ENCODE measurements at regions not wholly inside any gene's neighbourhood (a gene's known extent, or its start where the extent isn't known, plus 50 kb on each side); places are given as distances from the start of the nearest gene placed in this dataset.

- 100% methylated on average over 2 of the region's 3 CpGs for WGBS (ENCODE audit: insufficient coverage)
- ChIA-PET CTCF (no interaction called here), POLR2A (interaction anchor here (0.6 kb wide), 1 partner anchor 14 kb away, joined by 5 read pairs; no protein-coding TSS in a partner anchor)
- H3K27me3 ChIP-seq (replicated peaks in 2 of 5; ENCODE audit: control insufficient read depth in 4 of 5, insufficient read depth in 5 of 5, low read length in 4 of 5): no peaks in the 10 kb centered on the region
- no peak for DNase-seq
- H3K4me1 ChIP-seq (ENCODE audit: control extremely low read depth in 1 of 4, control insufficient read depth in 4 of 4, insufficient read depth in 4 of 4, low read length in 3 of 4): no peaks in the 10 kb centered on the region
- no peaks in the 10 kb centered on the region for H3K36me3 ChIP-seq (ENCODE audit: control insufficient read depth in 4 of 4, insufficient read depth in 4 of 4, low read length in 3 of 4)
- no peaks in the 10 kb centered on the region for H3K9me3 ChIP-seq (ENCODE audit: control extremely low read depth in 1 of 5, control insufficient read depth in 4 of 5, insufficient read depth in 2 of 5, low read depth in 1 of 5, low read length in 4 of 5)
- H3K27ac ChIP-seq (ENCODE audit: insufficient read depth in 1 of 2, low read depth in 1 of 2, low read length in 2 of 2, poor library complexity in 1 of 2, severe bottlenecking in 2 of 2): no peak overlapping the region
- no peak overlapping the region for H3K4me3 ChIP-seq (ENCODE audit: control insufficient read depth in 1 of 7, extremely low read depth in 1 of 7, insufficient read depth in 4 of 7, low read depth in 2 of 7, low read length in 6 of 7)
These were observed 191.9 kb downstream of the MDFIC start for GRCh38 chr7:115113776-115114175.

DNA sequence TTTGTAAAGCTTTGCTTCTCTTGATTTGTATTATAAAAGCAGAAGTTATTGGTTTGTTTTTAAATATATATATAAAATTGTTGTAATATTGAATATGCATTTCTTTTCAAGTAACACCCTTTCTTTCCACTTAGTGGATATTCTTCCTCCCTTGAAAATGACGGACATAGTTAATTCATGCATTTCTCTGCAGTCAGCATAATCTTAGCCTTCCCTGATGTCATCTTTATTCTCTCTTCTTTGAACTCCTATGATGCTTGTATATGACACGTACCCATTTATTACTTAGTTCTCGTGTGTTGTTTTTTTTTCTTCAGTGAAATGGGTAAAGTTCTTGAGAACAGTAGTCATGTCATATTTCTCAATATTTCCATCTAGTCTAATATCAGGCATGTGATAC is 191.2 kb downstream of the MDFIC start:
- CTCF ChIA-PET: interaction anchor here (1.2 kb wide), 1 partner anchor 20 kb away, joined by 3 read pairs; no protein-coding TSS in a partner anchor
- 71% methylated on average over 1 of the region's 3 CpGs for WGBS (ENCODE audit: insufficient coverage)
- DNase-seq: no peak
- Histone ChIP-seq H3K4me3 (ENCODE audit: control insufficient read depth in 1 of 7, extremely low read depth in 1 of 7, insufficient read depth in 4 of 7, low read depth in 2 of 7, low read length in 6 of 7) (no peak overlapping the region), H3K27ac (ENCODE audit: insufficient read depth in 1 of 2, low read depth in 1 of 2, low read length in 2 of 2, poor library complexity in 1 of 2, severe bottlenecking in 2 of 2) (no peak overlapping the region), H3K36me3 (ENCODE audit: control insufficient read depth in 4 of 4, insufficient read depth in 4 of 4, low read length in 3 of 4) (no peaks in the 10 kb centered on the region), H3K4me1 (ENCODE audit: control extremely low read depth in 1 of 4, control insufficient read depth in 4 of 4, insufficient read depth in 4 of 4, low read length in 3 of 4) (no peaks in the 10 kb centered on the region), H3K27me3 (replicated peaks in 2 of 5; ENCODE audit: control insufficient read depth in 4 of 5, insufficient read depth in 5 of 5, low read length in 4 of 5) (no peaks in the 10 kb centered on the region), H3K9me3 (ENCODE audit: control extremely low read depth in 1 of 5, control insufficient read depth in 4 of 5, insufficient read depth in 2 of 5, low read depth in 1 of 5, low read length in 4 of 5) (no peaks in the 10 kb centered on the region)
- POLR2A ChIA-PET: no interaction called here

GRCh38 chr7:115110523-115110922 is 188.6 kb downstream of the MDFIC start:
- Histone ChIP-seq H3K36me3 (ENCODE audit: control insufficient read depth in 4 of 4, insufficient read depth in 4 of 4, low read length in 3 of 4) (no peaks in the 10 kb centered on the region), H3K27ac (ENCODE audit: insufficient read depth in 1 of 2, low read depth in 1 of 2, low read length in 2 of 2, poor library complexity in 1 of 2, severe bottlenecking in 2 of 2) (no peak overlapping the region), H3K4me3 (ENCODE audit: control insufficient read depth in 1 of 7, extremely low read depth in 1 of 7, insufficient read depth in 4 of 7, low read depth in 2 of 7, low read length in 6 of 7) (no peak overlapping the region), H3K4me1 (ENCODE audit: control extremely low read depth in 1 of 4, control insufficient read depth in 4 of 4, insufficient read depth in 4 of 4, low read length in 3 of 4) (no peaks in the 10 kb centered on the region), H3K9me3 (ENCODE audit: control extremely low read depth in 1 of 5, control insufficient read depth in 4 of 5, insufficient read depth in 2 of 5, low read depth in 1 of 5, low read length in 4 of 5) (no peaks in the 10 kb centered on the region), H3K27me3 (replicated peaks in 2 of 5; ENCODE audit: control insufficient read depth in 4 of 5, insufficient read depth in 5 of 5, low read length in 4 of 5) (no peaks in the 10 kb centered on the region)
- 80% methylated on average over 1 of the region's 1 CpG for WGBS (ENCODE audit: insufficient coverage)
- ChIA-PET POLR2A (no interaction called here), CTCF (no interaction called here)
- DNase-seq: no peak

DNA sequence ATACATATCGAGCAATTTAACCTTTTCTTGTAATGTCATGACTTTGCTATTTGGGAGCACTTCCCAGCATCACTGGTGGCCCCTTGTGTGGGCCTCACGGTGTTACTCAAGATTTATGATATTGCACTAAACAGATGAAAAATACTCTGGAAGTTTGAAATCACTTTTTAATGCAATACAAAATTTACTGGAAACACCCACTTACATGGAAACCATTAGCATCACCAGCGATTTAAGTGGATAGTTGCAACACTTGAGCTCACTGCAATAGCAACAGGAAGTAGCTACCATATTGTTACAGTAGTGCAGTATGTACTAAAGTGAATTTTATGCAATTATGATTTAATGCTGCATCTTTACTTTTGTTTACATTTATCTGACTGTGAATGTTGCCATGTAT is 184.4 kb downstream of the MDFIC start:
- H3K4me3 ChIP-seq (ENCODE audit: control insufficient read depth in 1 of 7, extremely low read depth in 1 of 7, insufficient read depth in 4 of 7, low read depth in 2 of 7, low read length in 6 of 7): no peak overlapping the region
- H3K4me1 ChIP-seq (ENCODE audit: control extremely low read depth in 1 of 4, control insufficient read depth in 4 of 4, insufficient read depth in 4 of 4, low read length in 3 of 4): no peaks in the 10 kb centered on the region
- no peaks in the 10 kb centered on the region for H3K36me3 ChIP-seq (ENCODE audit: control insufficient read depth in 4 of 4, insufficient read depth in 4 of 4, low read length in 3 of 4)
- POLR2A ChIA-PET: no interaction called here
- no peaks in the 10 kb centered on the region for H3K9me3 ChIP-seq (ENCODE audit: control extremely low read depth in 1 of 5, control insufficient read depth in 4 of 5, insufficient read depth in 2 of 5, low read depth in 1 of 5, low read length in 4 of 5)
- CTCF ChIA-PET: interaction anchor here (1.1 kb wide), 1 partner anchor 23 kb away, joined by 3 read pairs; no protein-coding TSS in a partner anchor
- no peak overlapping the region for H3K27ac ChIP-seq (ENCODE audit: insufficient read depth in 1 of 2, low read depth in 1 of 2, low read length in 2 of 2, poor library complexity in 1 of 2, severe bottlenecking in 2 of 2)
- 50% methylated on average over 1 of the region's 3 CpGs for WGBS (ENCODE audit: insufficient coverage)
- no peaks in the 10 kb centered on the region for H3K27me3 ChIP-seq (replicated peaks in 2 of 5; ENCODE audit: control insufficient read depth in 4 of 5, insufficient read depth in 5 of 5, low read length in 4 of 5)
- DNase-seq: no peak

- H3K4me3 ChIP-seq (ENCODE audit: control insufficient read depth in 1 of 7, extremely low read depth in 1 of 7, insufficient read depth in 4 of 7, low read depth in 2 of 7, low read length in 6 of 7): no peak overlapping the region
- H3K36me3 ChIP-seq (ENCODE audit: control insufficient read depth in 4 of 4, insufficient read depth in 4 of 4, low read length in 3 of 4): no peaks in the 10 kb centered on the region
- WGBS (ENCODE audit: insufficient coverage): 100% methylated on average over 1 of the region's 2 CpGs
- no peak overlapping the region for H3K27ac ChIP-seq (ENCODE audit: insufficient read depth in 1 of 2, low read depth in 1 of 2, low read length in 2 of 2, poor library complexity in 1 of 2, severe bottlenecking in 2 of 2)
- no peak for DNase-seq
- no peaks in the 10 kb centered on the region for H3K27me3 ChIP-seq (replicated peaks in 2 of 5; ENCODE audit: control insufficient read depth in 4 of 5, insufficient read depth in 5 of 5, low read length in 4 of 5)
- H3K4me1 ChIP-seq (ENCODE audit: control extremely low read depth in 1 of 4, control insufficient read depth in 4 of 4, insufficient read depth in 4 of 4, low read length in 3 of 4): no peaks in the 10 kb centered on the region
- no peaks in the 10 kb centered on the region for H3K9me3 ChIP-seq (ENCODE audit: control extremely low read depth in 1 of 5, control insufficient read depth in 4 of 5, insufficient read depth in 2 of 5, low read depth in 1 of 5, low read length in 4 of 5)
- POLR2A ChIA-PET: no interaction called here
- CTCF ChIA-PET: interaction anchor here (1.0 kb wide), 1 partner anchor 25 kb away, joined by 3 read pairs; no protein-coding TSS in a partner anchor
These were observed 180.8 kb downstream of the MDFIC start for GRCh38 chr7:115102738-115103137.

DNA sequence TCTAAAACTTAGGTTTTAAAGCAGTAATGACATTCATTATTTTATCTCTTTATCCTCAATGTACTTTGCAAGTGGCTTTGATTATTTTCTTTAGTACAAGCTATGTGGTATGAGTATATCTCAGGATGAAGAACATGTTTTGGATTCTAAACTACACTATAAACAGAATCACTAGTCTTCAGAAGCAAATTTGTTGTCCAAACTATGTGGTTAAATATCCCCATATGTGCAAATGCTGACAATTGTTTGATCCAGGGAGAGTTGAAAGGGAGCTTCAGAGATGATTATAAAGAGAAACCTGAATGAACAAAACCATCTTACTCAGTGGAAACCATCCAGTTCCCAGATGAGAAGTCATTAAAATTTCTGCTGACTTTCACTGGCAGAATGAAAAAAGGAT is 179.3 kb downstream of the MDFIC start:
- no peak for DNase-seq
- Histone ChIP-seq H3K36me3 (ENCODE audit: control insufficient read depth in 4 of 4, insufficient read depth in 4 of 4, low read length in 3 of 4) (no peaks in the 10 kb centered on the region), H3K4me1 (ENCODE audit: control extremely low read depth in 1 of 4, control insufficient read depth in 4 of 4, insufficient read depth in 4 of 4, low read length in 3 of 4) (no peaks in the 10 kb centered on the region), H3K9me3 (ENCODE audit: control extremely low read depth in 1 of 5, control insufficient read depth in 4 of 5, insufficient read depth in 2 of 5, low read depth in 1 of 5, low read length in 4 of 5) (no peaks in the 10 kb centered on the region), H3K27me3 (replicated peaks in 2 of 5; ENCODE audit: control insufficient read depth in 4 of 5, insufficient read depth in 5 of 5, low read length in 4 of 5) (no peaks in the 10 kb centered on the region), H3K4me3 (ENCODE audit: control insufficient read depth in 1 of 7, extremely low read depth in 1 of 7, insufficient read depth in 4 of 7, low read depth in 2 of 7, low read length in 6 of 7) (no peak overlapping the region), H3K27ac (ENCODE audit: insufficient read depth in 1 of 2, low read depth in 1 of 2, low read length in 2 of 2, poor library complexity in 1 of 2, severe bottlenecking in 2 of 2) (no peak overlapping the region)
- CTCF ChIA-PET: interaction anchor here (2.3 kb wide), 1 partner anchor 14 kb away, joined by 6 read pairs; no protein-coding TSS in a partner anchor
- POLR2A ChIA-PET: no interaction called here

DNA sequence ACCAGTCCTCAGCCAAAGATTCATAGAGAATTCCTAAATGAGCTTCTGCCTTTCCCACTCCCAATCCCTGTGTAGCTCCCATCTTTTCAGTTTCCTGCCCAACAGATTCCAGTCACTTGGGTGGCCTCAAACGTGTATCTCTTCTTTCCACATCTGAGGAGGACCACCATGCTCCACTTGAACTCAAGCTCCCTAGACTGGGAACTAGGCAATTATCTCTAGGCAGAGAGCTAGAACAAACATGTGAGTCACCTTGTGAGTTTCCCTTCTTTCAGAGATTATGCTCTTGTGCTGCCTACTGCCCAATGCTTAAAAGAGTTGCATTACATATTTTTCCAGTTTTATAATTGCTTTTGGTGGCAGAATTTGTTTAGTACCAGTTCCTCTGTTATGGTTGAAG is 178.0 kb downstream of the MDFIC start:
- CTCF ChIA-PET: interaction anchor here (1.2 to 2.3 kb wide), 2 partner anchors 12 to 29 kb away, joined by 3 to 6 read pairs; no protein-coding TSS in a partner anchor
- Histone ChIP-seq H3K36me3 (ENCODE audit: control insufficient read depth in 4 of 4, insufficient read depth in 4 of 4, low read length in 3 of 4) (no peaks in the 10 kb centered on the region), H3K27me3 (replicated peaks in 2 of 5; ENCODE audit: control insufficient read depth in 4 of 5, insufficient read depth in 5 of 5, low read length in 4 of 5) (no peaks in the 10 kb centered on the region), H3K9me3 (ENCODE audit: control extremely low read depth in 1 of 5, control insufficient read depth in 4 of 5, insufficient read depth in 2 of 5, low read depth in 1 of 5, low read length in 4 of 5) (no peaks in the 10 kb centered on the region), H3K4me1 (ENCODE audit: control extremely low read depth in 1 of 4, control insufficient read depth in 4 of 4, insufficient read depth in 4 of 4, low read length in 3 of 4) (no peaks in the 10 kb centered on the region), H3K4me3 (ENCODE audit: control insufficient read depth in 1 of 7, extremely low read depth in 1 of 7, insufficient read depth in 4 of 7, low read depth in 2 of 7, low read length in 6 of 7) (no peak overlapping the region), H3K27ac (ENCODE audit: insufficient read depth in 1 of 2, low read depth in 1 of 2, low read length in 2 of 2, poor library complexity in 1 of 2, severe bottlenecking in 2 of 2) (no peak overlapping the region)
- DNase-seq: no peak
- POLR2A ChIA-PET: no interaction called here
- WGBS (ENCODE audit: insufficient coverage): 100% methylated on average over 1 of the region's 1 CpG

All from common myeloid progenitor, CD34-positive (primary cell).